SU-DHL-6 (cell line): ENCODE measurements at regions not wholly inside any gene's neighbourhood (a gene's known extent, or its start where the extent isn't known, plus 50 kb on each side); places are given as distances from the start of the nearest gene placed in this dataset.

Experiments
- H2AFZ ChIP-seq: fragments of 200-600 bp; sonication (generic); 2 replicates; pipeline ENCODE4 v1.6.1; 2014; ENCODE audit warnings: low read depth, mild to moderate bottlenecking, moderate library complexity, mixed read lengths, antibody characterized with exemption, low read length; ENCODE audit not compliant: severe bottlenecking
- H3F3A ChIP-seq: fragments of 200-600 bp; shearing (Covaris generic); 2 replicates; pipeline ENCODE4 v1.6.0; 2016; ENCODE audit warnings: antibody characterized with exemption, mild to moderate bottlenecking; ENCODE audit not compliant: insufficient read depth
- H3K27ac ChIP-seq: fragments of 200-600 bp; sonication (generic); 2 replicates; pipeline ENCODE4 v1.5.1; 2016; ENCODE audit warnings: low read depth, mild to moderate bottlenecking, low read length, moderate library complexity, mixed read lengths
- H3K27me3 ChIP-seq: fragments of 200-600 bp; sonication (generic), shearing (Covaris generic); 2 replicates; pipeline ENCODE4 v1.6.0; 2014; ENCODE audit warnings: mild to moderate bottlenecking, low read length
- H3K36me3 ChIP-seq: fragments of 200-600 bp; sonication (generic); 2 replicates; pipeline ENCODE4 v1.6.1; 2014; ENCODE audit warnings: mild to moderate bottlenecking, low read length, mixed read lengths
- H3K4me2 ChIP-seq: fragments of 300-600, 200-600 bp; shearing (Covaris generic), sonication (generic); 2 replicates; pipeline ENCODE4 v1.6.0; 2014; ENCODE audit warnings: low read length, low read depth, mild to moderate bottlenecking; ENCODE audit not compliant: poor library complexity, severe bottlenecking
- H3K4me3 ChIP-seq: fragments of 200-600 bp; sonication (generic); 2 replicates; pipeline ENCODE4 v1.5.1; 2014; ENCODE audit warnings: antibody characterized with exemption, low read length, mild to moderate bottlenecking, mixed read lengths; ENCODE audit not compliant: insufficient read depth, poor library complexity, severe bottlenecking
- H3K79me2 ChIP-seq: fragments of 200-600 bp; sonication (generic); 2 replicates; pipeline ENCODE4 v1.6.1; 2014; ENCODE audit warnings: mild to moderate bottlenecking, low read length, moderate library complexity; ENCODE audit not compliant: insufficient read depth
- H3K9ac ChIP-seq: fragments of 200-600 bp; sonication (generic); 2 replicates; pipeline ENCODE4 v1.7.0; 2014; ENCODE audit warnings: mild to moderate bottlenecking, low read length
- H3K9me2 ChIP-seq: fragments of 200-600 bp; sonication (generic); replicated peaks from 2 replicates; pipeline ENCODE4 v1.6.1; 2014; ENCODE audit warnings: low read length; ENCODE audit not compliant: insufficient read depth
- H3K9me3 ChIP-seq: fragments of 200-600 bp; sonication (generic); 2 replicates; pipeline ENCODE4 v1.6.1; 2014; ENCODE audit warnings: low read length, mixed read lengths; ENCODE audit not compliant: insufficient read depth
- H4K20me1 ChIP-seq: fragments of 200-600 bp; sonication (generic); 2 replicates; pipeline ENCODE4 v1.6.1; 2014; ENCODE audit warnings: low read depth, mild to moderate bottlenecking, antibody characterized with exemption, low read length, moderate library complexity, mixed read lengths
- CTCF ChIP-seq: fragments of 200-600 bp; sonication (generic); IDR thresholded peaks from one replicate; pipeline ENCODE4 v1.5.1; 2017; ENCODE audit warnings: antibody characterized with exemption, mild to moderate bottlenecking, low read length, moderate library complexity; ENCODE audit not compliant: insufficient read depth, poor library complexity, severe bottlenecking
- EZH2phosphoT487 ChIP-seq: fragments of 200-600 bp; sonication (generic), shearing (Covaris generic); conservative IDR thresholded peaks from 2 replicates; pipeline ENCODE4 v1.6.1; 2018; ENCODE audit warnings: mild to moderate bottlenecking, antibody characterized with exemption, low read length, moderate library complexity, mixed read lengths

GRCh38 chr1:164982545-164982944 lies 374.0 kb downstream of the LMX1A start:
- Histone ChIP-seq H3K79me2 (no peaks in the 10 kb centered on the region), H3K27ac (no peak overlapping the region), H3F3A (no peaks in the 10 kb centered on the region), H3K4me2 (no peak overlapping the region), H3K9ac (no peak overlapping the region), H3K27me3 (no peaks in the 10 kb centered on the region), H3K9me2 (no peaks in the 10 kb centered on the region), H3K9me3 (no peaks in the 10 kb centered on the region), H4K20me1 (no peaks in the 10 kb centered on the region), H3K4me3 (no peak overlapping the region), H2AFZ (no peak overlapping the region), H3K36me3 (no peaks in the 10 kb centered on the region)
- TF ChIP-seq CTCF (no peak), EZH2phosphoT487 (no peak)

GRCh38 chr1:164977561-164977960 lies 379.0 kb downstream of the LMX1A start:
- Histone ChIP-seq H3K9me3 (no peaks in the 10 kb centered on the region), H4K20me1 (no peaks in the 10 kb centered on the region), H3K27ac (no peak overlapping the region), H3K36me3 (no peaks in the 10 kb centered on the region), H3K4me3 (no peak overlapping the region), H3F3A (no peaks in the 10 kb centered on the region), H3K9me2 (no peaks in the 10 kb centered on the region), H3K9ac (no peak overlapping the region), H3K79me2 (no peaks in the 10 kb centered on the region), H2AFZ (no peak overlapping the region), H3K4me2 (no peak overlapping the region), H3K27me3 (no peaks in the 10 kb centered on the region)
- TF ChIP-seq CTCF (no peak), EZH2phosphoT487 (no peak)

GRCh38 chr1:164971921-164972415 lies 384.5 kb downstream of the LMX1A start:
- Histone ChIP-seq H3K9me2 (no peaks in the 10 kb centered on the region), H3K36me3 (no peaks in the 10 kb centered on the region), H3K4me2 (no peak overlapping the region), H3K4me3 (no peak overlapping the region), H2AFZ (no peak overlapping the region), H3K79me2 (no peaks in the 10 kb centered on the region), H3K27me3 (no peaks in the 10 kb centered on the region), H3F3A (no peaks in the 10 kb centered on the region), H4K20me1 (no peaks in the 10 kb centered on the region), H3K9ac (no peak overlapping the region), H3K9me3 (no peaks in the 10 kb centered on the region), H3K27ac (no peak overlapping the region)
- TF ChIP-seq CTCF (no peak), EZH2phosphoT487 (no peak)
